Peyer's patch (tissue), 4 donors: ENCODE measurements at regions not wholly inside any gene's neighbourhood (a gene's known extent, or its start where the extent isn't known, plus 50 kb on each side); places are given as distances from the start of the nearest gene placed in this dataset.

Experiments used
- POLR2A ChIP-seq, 2 donors: fragments of 450-650 bp; IDR thresholded peaks; one replicate each; pipeline ENCODE4 v1.5.1; 2017; ENCODE audit warnings: antibody characterized with exemption in 2 of 2, mild to moderate bottlenecking in 2 of 2, moderate library complexity in 2 of 2
- TF ChIP-seq, protein P1 (sequence below), 6 experiments: fragments of 450-650 bp in 4 of 6; fragments of 200-600 bp in 2 of 6; sonication (generic) in 1 of 6; IDR thresholded peaks; one replicate each; pipeline ENCODE4 v1.5.1; 2017 to 2019; ENCODE audit warnings: antibody characterized with exemption in 6 of 6, mild to moderate bottlenecking in 3 of 6, moderate library complexity in 1 of 6

GRCh38 chr4:12880844-12881243 lies 603.3 kb downstream of the RAB28 start:
- no peak for TF ChIP-seq POLR2A (IDR thresholded peaks at IDR 0.05)
- TF ChIP-seq, protein P1, sequence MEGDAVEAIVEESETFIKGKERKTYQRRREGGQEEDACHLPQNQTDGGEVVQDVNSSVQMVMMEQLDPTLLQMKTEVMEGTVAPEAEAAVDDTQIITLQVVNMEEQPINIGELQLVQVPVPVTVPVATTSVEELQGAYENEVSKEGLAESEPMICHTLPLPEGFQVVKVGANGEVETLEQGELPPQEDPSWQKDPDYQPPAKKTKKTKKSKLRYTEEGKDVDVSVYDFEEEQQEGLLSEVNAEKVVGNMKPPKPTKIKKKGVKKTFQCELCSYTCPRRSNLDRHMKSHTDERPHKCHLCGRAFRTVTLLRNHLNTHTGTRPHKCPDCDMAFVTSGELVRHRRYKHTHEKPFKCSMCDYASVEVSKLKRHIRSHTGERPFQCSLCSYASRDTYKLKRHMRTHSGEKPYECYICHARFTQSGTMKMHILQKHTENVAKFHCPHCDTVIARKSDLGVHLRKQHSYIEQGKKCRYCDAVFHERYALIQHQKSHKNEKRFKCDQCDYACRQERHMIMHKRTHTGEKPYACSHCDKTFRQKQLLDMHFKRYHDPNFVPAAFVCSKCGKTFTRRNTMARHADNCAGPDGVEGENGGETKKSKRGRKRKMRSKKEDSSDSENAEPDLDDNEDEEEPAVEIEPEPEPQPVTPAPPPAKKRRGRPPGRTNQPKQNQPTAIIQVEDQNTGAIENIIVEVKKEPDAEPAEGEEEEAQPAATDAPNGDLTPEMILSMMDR (IDR thresholded peaks at IDR 0.05) = no peak
